H1 (cell line): ENCODE measurements at regions not wholly inside any gene's neighbourhood (a gene's known extent, or its start where the extent isn't known, plus 50 kb on each side); places are given as distances from the start of the nearest gene placed in this dataset.

Source experiments
- CTCF ChIA-PET: fragments of 300-600 bp; sonication (Branson Sonifier 250); formaldehyde crosslinking; loops from one replicate; lab custom pipeline; 2021; ENCODE audit not compliant: partially characterized antibody; lab: Charles Lee
- POLR2A ChIA-PET: fragments of 300-600 bp; sonication (Branson Sonifier 250); formaldehyde crosslinking; loops from one replicate; lab custom pipeline; 2021; ENCODE audit warnings: inconsistent platforms; ENCODE audit not compliant: partially characterized antibody; lab: Charles Lee
- DNase-seq, 2 experiments: peaks; one replicate each; pipeline versions ENCODE4 v3.0.0 to v3.0.0-alpha.2; 2010 to 2022; ENCODE audit warnings: low spot score in 2 of 2, low read depth in 1 of 2, mixed read lengths in 1 of 2
- FAIRE-seq: peaks from 2 replicates; lab custom pipeline; 2011; peaks lifted over from hg19 to GRCh38; lab: Jason Lieb, UNC
- H2AFZ ChIP-seq: 2 replicates; pipeline ENCODE4 v1.8.1; 2012; ENCODE audit warnings: low read length, inconsistent platforms
- H2AK5ac ChIP-seq: 2 replicates; pipeline ENCODE4 v1.6.1; 2013; ENCODE audit warnings: low read depth, low read length
- H2BK120ac ChIP-seq: replicated peaks from 2 replicates; pipeline ENCODE3; 2013; ENCODE audit warnings: low read depth, low read length, inconsistent platforms
- H2BK12ac ChIP-seq: 2 replicates; pipeline ENCODE4 v1.6.1; 2013; ENCODE audit warnings: low read depth, low read length
- H2BK15ac ChIP-seq: 2 replicates; pipeline ENCODE4 v1.6.1; 2013; ENCODE audit warnings: low read length
- H2BK20ac ChIP-seq: 2 replicates; pipeline ENCODE4 v1.6.1; 2013; ENCODE audit warnings: low read length
- H2BK5ac ChIP-seq: 2 replicates; pipeline ENCODE4 v1.6.1; 2013; ENCODE audit warnings: low read depth, low read length
- H3K14ac ChIP-seq: 2 replicates; pipeline ENCODE4 v1.6.1; 2013; ENCODE audit warnings: inconsistent platforms; ENCODE audit not compliant: insufficient read length
- H3K18ac ChIP-seq: 2 replicates; pipeline ENCODE4 v1.6.1; 2013; ENCODE audit warnings: low read length; ENCODE audit errors: extremely low read depth
- H3K23ac ChIP-seq: 2 replicates; pipeline ENCODE4 v1.6.1; 2013; ENCODE audit warnings: inconsistent platforms; ENCODE audit not compliant: insufficient read length
- H3K23me2 ChIP-seq: 2 replicates; pipeline ENCODE4 v1.6.1; 2013; ENCODE audit warnings: low read depth, low read length
- H3K27ac ChIP-seq: 2 replicates; pipeline ENCODE4 v1.6.1; 2011; ENCODE audit warnings: low read depth, low read length, inconsistent platforms
- H3K27me3 ChIP-seq, 4 experiments: replicated peaks in 1 of 4; 1 replicate in 1 of 4; 2 replicates in 3 of 4; pipeline versions ENCODE4 v1.6.1 to v1.8.1; 2011 to 2013; ENCODE audit warnings: low read length in 3 of 4, mild to moderate bottlenecking in 3 of 4, inconsistent platforms in 2 of 4, mixed read lengths in 2 of 4, moderate library complexity in 1 of 4; ENCODE audit not compliant: control insufficient read depth in 3 of 4, insufficient read depth in 3 of 4; ENCODE audit errors: extremely low read depth in 1 of 4
- H3K36me3 ChIP-seq, 4 experiments: 2 replicates each; pipeline versions ENCODE4 v1.6.1 to v1.8.1; 2011 to 2013; ENCODE audit warnings: mild to moderate bottlenecking in 4 of 4, low read length in 3 of 4, moderate library complexity in 2 of 4, control low read depth in 1 of 4, inconsistent platforms in 1 of 4; ENCODE audit not compliant: insufficient read depth in 4 of 4, control insufficient read depth in 2 of 4
- H3K4ac ChIP-seq: replicated peaks from 2 replicates; pipeline ENCODE3; 2013; ENCODE audit warnings: low read length, low read depth, mixed read lengths, inconsistent platforms; ENCODE audit not compliant: insufficient read length
- H3K4me1 ChIP-seq, 4 experiments: replicated peaks in 1 of 4; 1 replicate in 1 of 4; 2 replicates in 3 of 4; pipeline versions ENCODE4 v1.6.1 to v1.8.1; 2011 to 2013; ENCODE audit warnings: low read length in 3 of 4, inconsistent platforms in 2 of 4, mixed read lengths in 1 of 4; ENCODE audit not compliant: insufficient read depth in 4 of 4, control insufficient read depth in 3 of 4
- H3K4me2 ChIP-seq, 2 experiments: 2 replicates each; pipeline versions ENCODE4 v1.6.1 to v1.8.1; 2011 to 2013; ENCODE audit warnings: low read depth in 2 of 2, low read length in 2 of 2, control low read depth in 1 of 2, inconsistent platforms in 1 of 2, mild to moderate bottlenecking in 1 of 2; ENCODE audit not compliant: insufficient read depth in 1 of 2
- H3K4me3 ChIP-seq, 4 experiments: fragments of 200-600, 300-600 bp in 1 of 4; sonication (generic), shearing (Covaris generic), sonication (Bioruptor Twin) in 1 of 4; 2 replicates each; pipeline versions ENCODE4 v1.5.1 to v1.8.1; 2011 to 2016; ENCODE audit warnings: low read length in 4 of 4, low read depth in 3 of 4, control low read depth in 2 of 4, inconsistent platforms in 2 of 4, mild to moderate bottlenecking in 2 of 4, mixed read lengths in 1 of 4, moderate library complexity in 1 of 4; ENCODE audit not compliant: insufficient read depth in 2 of 4; ENCODE audit errors: extremely low read depth in 1 of 4
- H3K56ac ChIP-seq: replicated peaks from 2 replicates; pipeline ENCODE3; 2013; ENCODE audit warnings: low read depth, mild to moderate bottlenecking, mixed read lengths, low read length, inconsistent platforms; ENCODE audit not compliant: insufficient read length
- H3K79me1 ChIP-seq: 2 replicates; pipeline ENCODE4 v1.6.1; 2013; ENCODE audit warnings: low read depth, low read length, control low read depth
- H3K79me2 ChIP-seq, 2 experiments: 2 replicates each; pipeline versions ENCODE4 v1.6.1 to v1.8.1; 2012 to 2013; ENCODE audit warnings: low read length in 2 of 2, mild to moderate bottlenecking in 2 of 2, inconsistent platforms in 1 of 2; ENCODE audit not compliant: insufficient read depth in 2 of 2, control insufficient read depth in 1 of 2
- H3K9ac ChIP-seq, 4 experiments: replicated peaks in 1 of 4; 1 replicate in 1 of 4; 2 replicates in 3 of 4; pipeline versions ENCODE4 v1.6.1 to v1.8.1; 2011 to 2013; ENCODE audit warnings: low read depth in 3 of 4, low read length in 3 of 4, control low read depth in 2 of 4, mild to moderate bottlenecking in 2 of 4, moderate library complexity in 2 of 4, inconsistent platforms in 1 of 4; ENCODE audit errors: extremely low read depth in 1 of 4
- H3K9me3 ChIP-seq, 2 experiments: 2 replicates each; pipeline versions ENCODE4 v1.6.1 to v1.8.1; 2012 to 2013; ENCODE audit warnings: mild to moderate bottlenecking in 2 of 2, moderate library complexity in 2 of 2, control low read depth in 1 of 2, inconsistent platforms in 1 of 2, low read depth in 1 of 2, low read length in 1 of 2, mixed read lengths in 1 of 2; ENCODE audit not compliant: insufficient read depth in 2 of 2
- H4K20me1 ChIP-seq, 2 experiments: replicated peaks in 1 of 2; 2 replicates each; pipeline versions ENCODE3 to v1.8.1; 2011 to 2013; ENCODE audit warnings: inconsistent platforms in 2 of 2, low read length in 2 of 2, mild to moderate bottlenecking in 1 of 2; ENCODE audit not compliant: insufficient read depth in 2 of 2, control insufficient read depth in 1 of 2
- H4K5ac ChIP-seq: 2 replicates; pipeline ENCODE4 v1.6.1; 2013; ENCODE audit warnings: low read length, low read depth, mixed read lengths, inconsistent platforms; ENCODE audit not compliant: insufficient read length
- H4K8ac ChIP-seq: 2 replicates; pipeline ENCODE4 v1.8.0; 2013; ENCODE audit warnings: mild to moderate bottlenecking, moderate library complexity, low read length, inconsistent platforms; ENCODE audit not compliant: insufficient read depth; ENCODE audit errors: extremely low read depth
- H4K91ac ChIP-seq: replicated peaks from 2 replicates; pipeline ENCODE3; 2013; ENCODE audit warnings: low read length, mixed read lengths, inconsistent platforms; ENCODE audit not compliant: insufficient read length
- ASH2L ChIP-seq: fragments of 200-600, 300-600 bp; sonication (generic); IDR thresholded peaks from one replicate; pipeline ENCODE4 v1.7.1; 2017; ENCODE audit warnings: low read length
- EZH2 ChIP-seq: fragments of 200-600 bp; sonication (generic); IDR thresholded peaks from 2 replicates; pipeline ENCODE4 v1.7.1; 2012; ENCODE audit warnings: low read depth, mild to moderate bottlenecking, moderate library complexity, low read length, inconsistent platforms; ENCODE audit not compliant: severe bottlenecking
- HDAC6 ChIP-seq: IDR thresholded peaks from one replicate; pipeline ENCODE4 v1.7.1; 2012; ENCODE audit warnings: low read depth, mild to moderate bottlenecking, inconsistent platforms, low read length, moderate library complexity
- JUN ChIP-seq: IDR thresholded peaks from 2 replicates; pipeline ENCODE4 v1.6.1; 2011; ENCODE audit warnings: low read depth, mild to moderate bottlenecking, improper control_type of control experiment, low read length
- RBBP5 ChIP-seq: IDR thresholded peaks from 2 replicates; pipeline ENCODE4 v1.7.1; 2012; ENCODE audit warnings: low read depth, mild to moderate bottlenecking, inconsistent platforms, low read length, moderate library complexity, borderline replicate concordance
- SRF ChIP-seq: IDR thresholded peaks from 2 replicates; pipeline ENCODE4 v1.6.1; 2011; ENCODE audit warnings: mild to moderate bottlenecking, low read depth, low read length, moderate library complexity

DNA sequence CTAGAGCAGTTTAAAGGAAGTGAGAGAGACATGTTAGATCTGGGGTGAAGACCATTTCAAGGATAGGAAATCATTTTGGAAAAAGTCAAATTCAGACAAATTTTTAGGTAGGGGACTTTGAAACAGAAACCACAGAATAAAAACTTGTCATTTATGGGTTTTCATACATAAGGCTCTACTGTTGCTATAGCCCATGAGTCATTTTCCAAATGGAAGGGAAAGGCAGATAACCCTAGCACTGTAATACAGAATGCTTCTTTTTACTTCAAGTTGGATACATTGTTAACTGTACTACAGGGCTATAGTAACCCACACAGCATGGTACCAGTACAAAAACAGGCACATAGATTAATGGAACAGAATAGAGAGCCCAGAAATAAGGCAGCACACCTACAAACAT lies 455.4 kb downstream of the EBF1 start:
- no peaks in the 10 kb centered on the region for H3K27me3 ChIP-seq
- no peak overlapping the region for H2BK15ac ChIP-seq
- no peak overlapping the region for H3K4me3 ChIP-seq
- H3K4me1 ChIP-seq = peaks cover 0 to 2% (median 0%) of the 10 kb centered on the region in 4 experiments; a peak in 1 of 7 replicates
- H4K91ac ChIP-seq = no peak overlapping the region
- no peaks in the 10 kb centered on the region for H3K9me3 ChIP-seq
- no peak overlapping the region for H2BK120ac ChIP-seq
- no peak overlapping the region for H2BK20ac ChIP-seq
- no peak overlapping the region for H2BK12ac ChIP-seq
- no peak overlapping the region for H3K4me2 ChIP-seq
- no peaks in the 10 kb centered on the region for H3K23me2 ChIP-seq
- TF ChIP-seq JUN (no peak), RBBP5 (no peak), ASH2L (no peak), SRF (no peak), HDAC6 (no peak), EZH2 (no peak)
- TF ChIP-seq, all 59 proteins: peak for 0
- no peaks in the 10 kb centered on the region for H4K20me1 ChIP-seq
- H2AK5ac ChIP-seq = no peak overlapping the region
- H2AFZ ChIP-seq = no peak overlapping the region
- no peak overlapping the region for H3K23ac ChIP-seq
- DNase-seq = no peak
- H3K27ac ChIP-seq = no peak overlapping the region
- H3K4ac ChIP-seq = no peak overlapping the region
- FAIRE-seq = no peak
- H3K56ac ChIP-seq = no peak overlapping the region
- no peak overlapping the region for H3K18ac ChIP-seq
- H3K36me3 ChIP-seq = no peaks in the 10 kb centered on the region
- H4K8ac ChIP-seq = no peak overlapping the region
- no peak overlapping the region for H2BK5ac ChIP-seq
- H4K5ac ChIP-seq = no peak overlapping the region
- no peak overlapping the region for H3K14ac ChIP-seq
- CTCF ChIA-PET = no interaction called here
- H3K79me1 ChIP-seq = no peaks in the 10 kb centered on the region
- H3K79me2 ChIP-seq = no peaks in the 10 kb centered on the region
- POLR2A ChIA-PET = no interaction called here
- no peak overlapping the region for H3K9ac ChIP-seq
